ENCODE measurements at regions not wholly inside any gene's neighbourhood (a gene's known extent, or its start where the extent isn't known, plus 50 kb on each side); places are given as distances from the start of the nearest gene placed in this dataset.

- Histone ChIP-seq H3K9me3 (ENCODE audit: insufficient read depth, low read depth, low read length) (no peaks in the 10 kb centered on the region), H2AFZ (ENCODE audit: low read depth, low read length) (peak overlapping the region; percentile 37), H4K20me1 (ENCODE audit: insufficient read depth, low read length) (no peaks in the 10 kb centered on the region), H3K27me3 (ENCODE audit: insufficient read depth, low read length) (no peaks in the 10 kb centered on the region), H3K79me2 (ENCODE audit: insufficient read depth, low read length) (no peaks in the 10 kb centered on the region), H3K9ac (ENCODE audit: low read length) (no peak overlapping the region), H3K36me3 (ENCODE audit: insufficient read depth, low read length) (no peaks in the 10 kb centered on the region), H3K4me2 (ENCODE audit: low read length) (no peak overlapping the region), H3K4me1 (ENCODE audit: insufficient read depth, low read length) (no peaks in the 10 kb centered on the region), H3K4me3 (ENCODE audit: insufficient read depth, low read depth, low read length) (no peak overlapping the region), H3K27ac (ENCODE audit: low read depth, low read length) (no peak overlapping the region)
- peaks cover 18% of the 10 kb centered on the region for H3K4me1 Mint-ChIP-seq (ENCODE audit: low read depth, unreplicated experiment)
- no peaks in the 10 kb centered on the region for H3K9me3 Mint-ChIP-seq (ENCODE audit: unreplicated experiment)
- H3K4me3 Mint-ChIP-seq (ENCODE audit: unreplicated experiment), result no peak overlapping the region
- H3K27me3 Mint-ChIP-seq (ENCODE audit: low read depth, unreplicated experiment), result no peaks in the 10 kb centered on the region
- no peak for DNase-seq (ENCODE audit: low read depth)
- peak; percentile 5 for FAIRE-seq
- TF ChIP-seq EZH2 (IDR thresholded peaks at IDR 0.05; ENCODE audit: insufficient read depth, low read length), result no peak
- TF ChIP-seq CTCF (IDR thresholded peaks at IDR 0.05; ENCODE audit: insufficient read depth, low read depth, low read length), result no peak
- no peaks in the 10 kb centered on the region for H3K36me3 Mint-ChIP-seq (ENCODE audit: low read depth, unreplicated experiment)
- peak overlapping the region; percentile 86 for H3K27ac Mint-ChIP-seq (ENCODE audit: unreplicated experiment)
Measured at GRCh38 chr6:12592634-12593033, 123.9 kb upstream of the PHACTR1 start.

- no peak for TF ChIP-seq EZH2 (IDR thresholded peaks at IDR 0.05; ENCODE audit: insufficient read depth, low read length)
- no peak for TF ChIP-seq CTCF (IDR thresholded peaks at IDR 0.05; ENCODE audit: insufficient read depth, low read depth, low read length)
Measured at GRCh38 chr6:12593771-12594529, 122.6 kb upstream of the PHACTR1 start.

DNA sequence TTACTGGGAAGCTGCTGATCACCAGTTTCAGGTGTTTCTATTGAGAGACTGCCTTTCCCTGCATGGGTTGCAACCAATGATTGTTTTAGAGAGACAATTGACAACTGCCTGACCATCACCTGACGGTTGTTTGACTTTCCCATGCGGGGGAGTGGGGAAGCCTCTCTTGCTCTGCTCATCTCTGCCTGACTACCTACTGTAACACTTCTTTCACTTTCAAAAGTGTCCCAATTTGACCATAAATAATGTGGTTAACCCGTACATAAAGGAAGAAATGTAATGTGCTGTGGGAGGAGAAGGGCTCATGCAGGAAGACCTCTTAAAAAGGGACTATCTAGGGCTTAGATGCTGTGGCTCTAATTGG, 122.1 kb upstream of the PHACTR1 start:
- Histone ChIP-seq H4K20me1 (ENCODE audit: insufficient read depth, low read length) (no peaks in the 10 kb centered on the region), H3K9me3 (ENCODE audit: insufficient read depth, low read depth, low read length) (no peaks in the 10 kb centered on the region), H3K36me3 (ENCODE audit: insufficient read depth, low read length) (no peaks in the 10 kb centered on the region), H3K4me3 (ENCODE audit: insufficient read depth, low read depth, low read length) (no peak overlapping the region), H3K27ac (ENCODE audit: low read depth, low read length) (no peak overlapping the region), H3K4me1 (ENCODE audit: insufficient read depth, low read length) (no peaks in the 10 kb centered on the region), H2AFZ (ENCODE audit: low read depth, low read length) (no peak overlapping the region), H3K9ac (ENCODE audit: low read length) (no peak overlapping the region), H3K4me2 (ENCODE audit: low read length) (no peak overlapping the region), H3K79me2 (ENCODE audit: insufficient read depth, low read length) (no peaks in the 10 kb centered on the region), H3K27me3 (ENCODE audit: insufficient read depth, low read length) (no peaks in the 10 kb centered on the region)
- Mint-ChIP-seq H3K9me3 (ENCODE audit: unreplicated experiment) (no peaks in the 10 kb centered on the region), H3K4me3 (ENCODE audit: unreplicated experiment) (no peak overlapping the region), H3K4me1 (ENCODE audit: low read depth, unreplicated experiment) (peaks cover 18% of the 10 kb centered on the region), H3K36me3 (ENCODE audit: low read depth, unreplicated experiment) (no peaks in the 10 kb centered on the region), H3K27me3 (ENCODE audit: low read depth, unreplicated experiment) (no peaks in the 10 kb centered on the region), H3K27ac (ENCODE audit: unreplicated experiment) (no peak overlapping the region)
- FAIRE-seq (no peak), DNase-seq (ENCODE audit: low read depth) (no peak)
- TF ChIP-seq EZH2 (IDR thresholded peaks at IDR 0.05; ENCODE audit: insufficient read depth, low read length) (no peak), CTCF (IDR thresholded peaks at IDR 0.05; ENCODE audit: insufficient read depth, low read depth, low read length) (no peak)

More at GRCh38 chr6:12593771-12594529, 122.6 kb upstream of the PHACTR1 start:
- no peaks in the 10 kb centered on the region for H3K36me3 Mint-ChIP-seq (ENCODE audit: low read depth, unreplicated experiment)
- Histone ChIP-seq H3K27me3 (ENCODE audit: insufficient read depth, low read length) (no peaks in the 10 kb centered on the region), H2AFZ (ENCODE audit: low read depth, low read length) (no peak overlapping the region), H3K4me2 (ENCODE audit: low read length) (no peak overlapping the region), H4K20me1 (ENCODE audit: insufficient read depth, low read length) (no peaks in the 10 kb centered on the region), H3K9me3 (ENCODE audit: insufficient read depth, low read depth, low read length) (no peaks in the 10 kb centered on the region), H3K36me3 (ENCODE audit: insufficient read depth, low read length) (no peaks in the 10 kb centered on the region), H3K27ac (ENCODE audit: low read depth, low read length) (no peak overlapping the region), H3K79me2 (ENCODE audit: insufficient read depth, low read length) (no peaks in the 10 kb centered on the region), H3K4me3 (ENCODE audit: insufficient read depth, low read depth, low read length) (no peak overlapping the region), H3K9ac (ENCODE audit: low read length) (no peak overlapping the region), H3K4me1 (ENCODE audit: insufficient read depth, low read length) (no peaks in the 10 kb centered on the region)
- no peaks in the 10 kb centered on the region for H3K27me3 Mint-ChIP-seq (ENCODE audit: low read depth, unreplicated experiment)
- DNase-seq (ENCODE audit: low read depth) (no peak), FAIRE-seq (no peak)
- H3K4me1 Mint-ChIP-seq (ENCODE audit: low read depth, unreplicated experiment), result peaks cover 18% of the 10 kb centered on the region
- H3K9me3 Mint-ChIP-seq (ENCODE audit: unreplicated experiment), result no peaks in the 10 kb centered on the region
- no peak overlapping the region for H3K4me3 Mint-ChIP-seq (ENCODE audit: unreplicated experiment)
- H3K27ac Mint-ChIP-seq (ENCODE audit: unreplicated experiment), result no peak overlapping the region

All from astrocyte (in vitro differentiated cells and primary cell).